ENCODE measurements at regions not wholly inside any gene's neighbourhood (a gene's known extent, or its start where the extent isn't known, plus 50 kb on each side); places are given as distances from the start of the nearest gene placed in this dataset.

DNA sequence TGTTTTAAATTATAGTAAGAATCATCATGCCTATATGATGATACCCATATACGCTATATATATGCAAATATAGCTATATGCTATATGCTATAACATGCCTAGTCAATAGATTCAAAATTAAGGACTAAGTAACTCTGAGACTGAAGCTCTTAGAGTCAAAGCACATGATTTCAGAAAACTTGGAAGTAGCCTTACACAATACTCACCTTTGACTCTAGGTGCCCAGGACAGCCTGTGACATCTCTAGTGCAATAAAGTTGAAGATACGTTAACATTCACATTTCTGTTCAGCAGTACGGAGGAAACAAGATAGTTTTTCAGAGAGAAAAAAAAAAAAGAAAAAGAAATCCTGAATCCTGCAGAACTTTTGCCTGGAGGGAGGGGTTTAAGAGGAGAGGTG, 149.7 kb upstream of the PIK3C3 start:
- H2BK20ac ChIP-seq (ENCODE audit: low read length), result no peak overlapping the region
- TF ChIP-seq CTBP2 (IDR thresholded peaks at IDR 0.05; ENCODE audit: borderline replicate concordance, insufficient read depth, insufficient read length, low read length), result no peak
- TF ChIP-seq YY1 (IDR thresholded peaks at IDR 0.05; ENCODE audit: low read depth, low read length), result no peak
- TF ChIP-seq NRF1 (IDR thresholded peaks at IDR 0.05; ENCODE audit: low read depth, low read length), result no peak
- no peak for TF ChIP-seq KDM5A (IDR thresholded peaks at IDR 0.05; ENCODE audit: low read length)
- no peaks in the 10 kb centered on the region for H3K36me3 ChIP-seq (ENCODE audit: control insufficient read depth in 2 of 4, insufficient read depth in 4 of 4, low read length in 3 of 4)
- DNase-seq (ENCODE audit: low read depth in 1 of 2, low spot score in 2 of 2) (no peak), FAIRE-seq (no peak)
- H2BK15ac ChIP-seq (ENCODE audit: low read length), result no peak overlapping the region
- H2AFZ ChIP-seq (ENCODE audit: low read length), result no peak overlapping the region
- no peaks in the 10 kb centered on the region; the same call in 1 of the 2 replicates for H3K23me2 ChIP-seq (ENCODE audit: low read depth, low read length)
- H4K5ac ChIP-seq (ENCODE audit: insufficient read length, low read depth, low read length), result no peak overlapping the region
- H4K20me1 ChIP-seq (replicated peaks in 1 of 2; ENCODE audit: control insufficient read depth in 1 of 2, insufficient read depth in 2 of 2, low read length in 2 of 2), result no peaks in the 10 kb centered on the region
- no peaks in the 10 kb centered on the region for H3K79me1 ChIP-seq (ENCODE audit: low read depth, low read length)
- H4K8ac ChIP-seq (ENCODE audit: extremely low read depth, insufficient read depth, low read length), result no peak overlapping the region
- no peak overlapping the region for H3K23ac ChIP-seq (ENCODE audit: insufficient read length)
- H4K91ac ChIP-seq (replicated peaks; ENCODE audit: insufficient read length, low read length), result no peak overlapping the region
- H3K14ac ChIP-seq (ENCODE audit: insufficient read length), result no peak overlapping the region
- H3K27me3 ChIP-seq (replicated peaks in 1 of 4; ENCODE audit: control insufficient read depth in 3 of 4, extremely low read depth in 1 of 4, insufficient read depth in 3 of 4, low read length in 3 of 4), result no peaks in the 10 kb centered on the region
- ChIA-PET CTCF (ENCODE audit: partially characterized antibody) (no interaction called here), POLR2A (ENCODE audit: partially characterized antibody) (no interaction called here)
- no peaks in the 10 kb centered on the region for H3K79me2 ChIP-seq (ENCODE audit: control insufficient read depth in 1 of 2, insufficient read depth in 2 of 2, low read length in 2 of 2)
- H3K9ac ChIP-seq (replicated peaks in 1 of 4; ENCODE audit: extremely low read depth in 1 of 4, low read depth in 3 of 4, low read length in 3 of 4), result no peak overlapping the region
- H3K4me1 ChIP-seq (replicated peaks in 1 of 4; ENCODE audit: control insufficient read depth in 3 of 4, insufficient read depth in 4 of 4, low read length in 3 of 4), result no peaks in the 10 kb centered on the region
- H2BK120ac ChIP-seq (replicated peaks; ENCODE audit: low read depth, low read length), result no peak overlapping the region
- H3K4ac ChIP-seq (replicated peaks; ENCODE audit: insufficient read length, low read depth, low read length), result no peak overlapping the region
- H3K4me2 ChIP-seq (ENCODE audit: insufficient read depth in 1 of 2, low read depth in 2 of 2, low read length in 2 of 2), result no peak overlapping the region
- H2AK5ac ChIP-seq (ENCODE audit: low read depth, low read length), result no peak overlapping the region
- H3K9me3 ChIP-seq (ENCODE audit: insufficient read depth in 2 of 2, low read depth in 1 of 2, low read length in 1 of 2), result no peaks in the 10 kb centered on the region
- H3K56ac ChIP-seq (replicated peaks; ENCODE audit: insufficient read length, low read depth, low read length), result no peak overlapping the region
- WGBS, 2 experiments (ENCODE audit: extremely low coverage in 1 of 2, insufficient coverage in 1 of 2, insufficient read length in 1 of 2, insufficient replicate concordance in 2 of 2, low coverage in 1 of 2, low lambda C conversion rate in 2 of 2, missing lambda C conversion rate in 1 of 2), result 81% methylated on average over 3 of the region's 3 CpGs; no CpG with 5 or more reads in 1 of the 2 experiments
- H3K18ac ChIP-seq (ENCODE audit: extremely low read depth, low read length), result no peak overlapping the region
- no peak overlapping the region for H3K4me3 ChIP-seq (ENCODE audit: extremely low read depth in 1 of 4, insufficient read depth in 2 of 4, low read depth in 3 of 4, low read length in 4 of 4)
- no peak overlapping the region for H3K27ac ChIP-seq (ENCODE audit: low read depth, low read length)
- no peak overlapping the region for H2BK12ac ChIP-seq (ENCODE audit: low read depth, low read length)
- H2BK5ac ChIP-seq (ENCODE audit: low read depth, low read length), result no peak overlapping the region

Measured in H1 (cell line).